ENCODE measurements at regions not wholly inside any gene's neighbourhood (a gene's known extent, or its start where the extent isn't known, plus 50 kb on each side); places are given as distances from the start of the nearest gene placed in this dataset.
A peak's percentile ranks its signal among the peaks of the same experiment; 100 is the strongest.

DNA sequence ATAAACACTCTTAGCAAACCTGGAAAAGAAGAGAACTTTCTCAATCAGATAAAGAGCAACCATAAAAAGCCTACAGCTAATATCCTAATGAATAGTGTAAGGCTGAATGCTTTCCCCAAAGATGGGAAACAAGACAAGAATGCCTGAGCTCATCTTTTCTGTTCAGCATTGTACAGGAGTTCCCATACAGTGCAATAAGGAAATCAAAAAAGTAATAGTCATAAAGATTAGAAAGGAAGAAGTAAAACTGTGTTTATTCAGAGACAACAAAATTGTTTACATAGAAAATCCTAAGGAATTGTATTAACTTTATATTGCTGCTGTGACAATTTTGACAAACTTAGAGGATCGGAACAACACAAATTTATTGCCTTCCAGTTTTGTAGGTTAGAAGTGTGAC, 330.7 kb upstream of the SLC24A2 start:
- Histone ChIP-seq H3K9ac (ENCODE audit: low read depth, low read length) (no peak overlapping the region), H3K4me3 (ENCODE audit: low read depth, low read length) (no peak overlapping the region), H3K36me3 (ENCODE audit: control insufficient read depth, insufficient read depth, low read length) (no peaks in the 10 kb centered on the region), H3K9me3 (ENCODE audit: control insufficient read depth, insufficient read depth, low read length) (peaks cover 5% of the 10 kb centered on the region; the same call in 1 of the 2 replicates), H3K4me1 (ENCODE audit: control insufficient read depth, insufficient read depth, low read length) (no peaks in the 10 kb centered on the region), H3K27me3 (ENCODE audit: control insufficient read depth, insufficient read depth, low read length) (no peaks in the 10 kb centered on the region), H3K27ac (ENCODE audit: low read depth, low read length) (no peak overlapping the region)

DNA sequence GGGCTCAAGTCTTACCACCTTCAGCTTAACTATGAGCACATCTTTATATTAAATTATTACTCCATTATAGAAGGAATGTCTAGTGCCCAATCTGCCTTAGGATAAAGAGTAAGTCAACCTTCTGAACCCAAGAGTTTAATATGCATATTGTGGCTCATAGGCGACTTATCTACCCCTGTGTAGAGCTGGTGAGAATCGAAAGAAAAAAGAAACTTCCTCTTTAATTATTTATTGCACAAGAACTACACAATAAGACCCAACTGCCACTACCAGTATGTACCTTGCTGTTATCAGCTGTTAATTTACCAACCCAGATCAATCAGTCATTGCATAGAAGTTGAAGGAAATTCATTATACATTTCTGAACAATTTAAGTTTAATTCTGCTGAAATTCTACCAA, 329.1 kb upstream of the SLC24A2 start:
- Histone ChIP-seq H3K27ac (ENCODE audit: low read depth, low read length) (no peak overlapping the region), H3K36me3 (ENCODE audit: control insufficient read depth, insufficient read depth, low read length) (no peaks in the 10 kb centered on the region), H3K27me3 (ENCODE audit: control insufficient read depth, insufficient read depth, low read length) (peaks cover 2% of the 10 kb centered on the region; the same call in 1 of the 2 replicates), H3K4me3 (ENCODE audit: low read depth, low read length) (no peak overlapping the region), H3K9ac (ENCODE audit: low read depth, low read length) (no peak overlapping the region), H3K4me1 (ENCODE audit: control insufficient read depth, insufficient read depth, low read length) (no peaks in the 10 kb centered on the region), H3K9me3 (ENCODE audit: control insufficient read depth, insufficient read depth, low read length) (peaks cover 5% of the 10 kb centered on the region; the same call in 1 of the 2 replicates)

DNA sequence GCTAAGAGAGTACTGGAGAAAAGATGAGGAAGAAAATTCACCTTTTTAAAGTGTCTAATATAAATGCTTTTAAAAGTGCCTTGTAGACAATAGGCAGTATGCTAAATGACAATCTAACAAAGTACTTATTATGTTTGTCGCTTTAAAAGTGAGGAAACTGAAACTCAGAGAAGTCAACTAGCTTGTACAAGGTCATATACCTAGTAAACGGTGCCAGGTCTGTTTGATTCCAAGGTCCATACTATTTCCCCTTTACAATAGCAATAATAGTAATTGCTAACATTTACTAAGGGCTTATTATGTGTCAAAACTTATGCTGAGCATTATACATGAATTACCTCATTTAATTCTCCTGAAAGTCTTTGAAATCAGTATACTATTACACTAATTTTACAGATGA, 328.6 kb upstream of the SLC24A2 start:
- H3K36me3 ChIP-seq (ENCODE audit: control insufficient read depth, insufficient read depth, low read length) = no peaks in the 10 kb centered on the region
- H3K4me3 ChIP-seq (ENCODE audit: low read depth, low read length) = no peak overlapping the region
- peaks cover 5% of the 10 kb centered on the region; the same call in 1 of the 2 replicates for H3K27me3 ChIP-seq (ENCODE audit: control insufficient read depth, insufficient read depth, low read length)
- H3K9ac ChIP-seq (ENCODE audit: low read depth, low read length) = no peak overlapping the region
- H3K9me3 ChIP-seq (ENCODE audit: control insufficient read depth, insufficient read depth, low read length) = peaks cover 5% of the 10 kb centered on the region; the same call in 1 of the 2 replicates
- H3K27ac ChIP-seq (ENCODE audit: low read depth, low read length) = no peak overlapping the region
- H3K4me1 ChIP-seq (ENCODE audit: control insufficient read depth, insufficient read depth, low read length) = peaks cover under 1% of the 10 kb centered on the region; the same call in 1 of the 2 replicates

DNA sequence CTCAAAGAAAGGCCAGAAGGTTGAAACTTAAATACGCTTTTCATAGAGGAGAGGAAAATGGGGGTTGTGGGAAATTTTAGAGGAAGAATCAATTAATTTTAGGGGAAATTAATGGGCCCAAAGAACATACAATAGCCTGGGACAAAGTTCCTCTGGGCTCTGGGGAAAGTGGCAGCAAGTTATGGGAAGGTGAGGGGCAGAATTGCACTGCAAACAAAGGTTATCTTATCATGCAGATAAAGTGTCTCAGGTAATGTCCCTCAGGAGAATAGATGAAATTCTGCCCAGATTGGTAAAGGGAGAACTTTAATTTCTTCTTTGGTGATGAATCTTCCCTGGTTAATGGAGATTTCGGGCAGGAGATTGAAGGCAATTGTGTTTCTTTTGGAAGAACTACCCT, 326.1 kb upstream of the SLC24A2 start:
- Histone ChIP-seq H3K4me1 (ENCODE audit: control insufficient read depth, insufficient read depth, low read length) (peaks cover 20% of the 10 kb centered on the region), H3K9me3 (ENCODE audit: control insufficient read depth, insufficient read depth, low read length) (peaks cover 5% of the 10 kb centered on the region; the same call in 1 of the 2 replicates), H3K27ac (ENCODE audit: low read depth, low read length) (no peak overlapping the region), H3K27me3 (ENCODE audit: control insufficient read depth, insufficient read depth, low read length) (peaks cover 5% of the 10 kb centered on the region; the same call in 1 of the 2 replicates), H3K36me3 (ENCODE audit: control insufficient read depth, insufficient read depth, low read length) (no peaks in the 10 kb centered on the region), H3K9ac (ENCODE audit: low read depth, low read length) (no peak overlapping the region), H3K4me3 (ENCODE audit: low read depth, low read length) (no peak overlapping the region)

DNA sequence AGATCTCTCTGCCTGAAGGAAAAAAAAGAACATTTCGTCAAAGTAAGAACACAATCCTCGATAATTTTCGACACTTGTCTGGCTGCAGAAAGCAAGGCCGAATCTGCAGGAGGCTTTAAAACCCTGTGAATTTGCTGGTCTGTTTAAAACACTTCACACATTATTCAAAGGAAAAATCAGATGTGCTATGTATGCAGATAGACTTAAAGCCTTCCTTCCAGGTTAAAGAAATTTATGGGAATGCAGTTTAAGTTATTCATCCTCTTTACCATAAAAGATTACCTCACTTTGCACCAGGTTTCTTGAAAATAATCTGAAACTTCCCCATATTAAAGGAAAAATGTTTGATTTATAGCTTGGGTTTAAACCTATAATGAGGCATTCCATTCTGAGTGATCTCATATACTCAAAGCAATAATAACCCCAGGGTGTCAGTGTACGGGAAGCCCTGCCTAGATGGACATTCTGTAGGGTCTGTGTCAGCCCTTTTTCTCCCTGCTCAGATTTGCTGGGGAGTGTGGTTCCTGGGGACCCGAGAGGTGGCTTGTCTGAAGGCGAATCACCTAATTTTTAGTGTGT, 323.5 kb upstream of the SLC24A2 start:
- H3K9ac ChIP-seq (ENCODE audit: low read depth, low read length) = no peak overlapping the region
- peaks cover 5% of the 10 kb centered on the region; the same call in 1 of the 2 replicates for H3K27me3 ChIP-seq (ENCODE audit: control insufficient read depth, insufficient read depth, low read length)
- peaks cover 5% of the 10 kb centered on the region; the same call in 1 of the 2 replicates for H3K9me3 ChIP-seq (ENCODE audit: control insufficient read depth, insufficient read depth, low read length)
- H3K4me3 ChIP-seq (ENCODE audit: low read depth, low read length) = no peak overlapping the region
- H3K27ac ChIP-seq (ENCODE audit: low read depth, low read length) = no peak overlapping the region
- no peaks in the 10 kb centered on the region for H3K36me3 ChIP-seq (ENCODE audit: control insufficient read depth, insufficient read depth, low read length)
- peaks cover 20% of the 10 kb centered on the region for H3K4me1 ChIP-seq (ENCODE audit: control insufficient read depth, insufficient read depth, low read length)

DNA sequence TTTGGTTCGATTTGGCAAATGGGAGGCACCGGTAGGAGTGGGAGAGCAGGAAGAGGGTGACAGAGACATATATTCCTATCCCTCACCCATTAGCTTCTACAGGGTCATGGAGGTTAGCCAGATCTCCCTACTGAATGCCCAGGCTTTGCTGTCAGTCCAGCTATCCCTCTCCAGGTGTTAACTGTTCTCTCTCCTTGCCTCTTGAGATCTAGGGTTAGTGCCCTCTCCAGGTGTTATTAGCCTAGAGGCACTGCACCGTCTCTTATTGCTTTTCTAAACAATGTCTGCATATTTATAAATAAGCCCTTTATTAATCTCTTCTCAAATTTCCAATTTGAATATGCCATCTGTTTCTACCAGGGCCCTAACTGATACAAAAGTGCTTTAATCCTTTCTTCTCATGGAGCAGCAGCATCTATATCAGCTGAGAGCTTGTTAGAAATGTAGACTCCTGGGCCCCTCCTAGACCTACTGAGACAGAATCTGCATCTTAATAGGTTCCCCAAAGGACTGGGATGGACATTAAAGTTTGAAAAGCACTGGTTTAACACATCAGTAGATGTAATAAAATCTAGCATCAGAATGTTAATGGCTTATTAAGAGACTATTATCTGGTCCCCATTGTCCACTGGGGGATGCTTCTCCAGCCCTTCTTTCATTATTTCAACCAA, 322.5 kb upstream of the SLC24A2 start:
- H3K4me3 ChIP-seq (ENCODE audit: low read depth, low read length) = no peak overlapping the region; the same call in 1 of the 2 replicates
- H3K27me3 ChIP-seq (ENCODE audit: control insufficient read depth, insufficient read depth, low read length) = peaks cover 5% of the 10 kb centered on the region; the same call in 1 of the 2 replicates
- H3K27ac ChIP-seq (ENCODE audit: low read depth, low read length) = peak overlapping the region; percentile 6
- H3K9me3 ChIP-seq (ENCODE audit: control insufficient read depth, insufficient read depth, low read length) = peaks cover 5% of the 10 kb centered on the region; the same call in 1 of the 2 replicates
- H3K36me3 ChIP-seq (ENCODE audit: control insufficient read depth, insufficient read depth, low read length) = no peaks in the 10 kb centered on the region
- peaks cover 20% of the 10 kb centered on the region for H3K4me1 ChIP-seq (ENCODE audit: control insufficient read depth, insufficient read depth, low read length)
- H3K9ac ChIP-seq (ENCODE audit: low read depth, low read length) = no peak overlapping the region

DNA sequence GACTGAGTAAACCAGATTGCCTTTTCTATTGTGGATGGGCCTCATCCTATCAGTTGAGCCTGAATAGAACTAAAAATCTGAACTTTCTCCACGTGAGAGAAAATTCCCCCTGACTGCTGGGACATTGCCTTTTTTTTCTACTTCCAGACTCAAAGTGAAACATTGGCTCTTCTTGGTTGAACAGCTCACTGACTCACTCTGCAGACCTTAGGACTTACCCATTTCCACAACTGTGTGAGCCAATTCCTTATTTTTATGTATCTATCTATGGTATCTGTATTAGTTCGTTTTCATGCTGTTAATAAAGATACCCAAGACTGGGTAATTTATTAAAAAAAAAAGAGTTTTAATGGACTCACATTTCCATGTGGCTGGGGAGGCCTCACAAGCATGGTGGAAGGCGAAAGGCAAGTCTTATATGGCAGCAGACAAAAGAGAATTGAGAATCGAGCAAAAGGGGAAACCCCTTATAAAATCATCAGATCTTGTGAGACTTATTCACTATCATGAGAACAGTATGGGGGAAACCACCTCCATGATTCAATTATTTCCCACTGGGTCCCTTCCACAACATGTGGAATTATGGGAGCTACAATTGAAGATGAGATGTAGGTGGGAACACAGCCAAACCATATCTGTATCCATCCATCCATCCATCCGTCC, 306.7 kb upstream of the SLC24A2 start:
- H3K36me3 ChIP-seq (ENCODE audit: control insufficient read depth, insufficient read depth, low read length) = no peaks in the 10 kb centered on the region
- H3K27ac ChIP-seq (ENCODE audit: low read depth, low read length) = no peak overlapping the region
- H3K9ac ChIP-seq (ENCODE audit: low read depth, low read length) = no peak overlapping the region
- H3K4me3 ChIP-seq (ENCODE audit: low read depth, low read length) = no peak overlapping the region
- H3K27me3 ChIP-seq (ENCODE audit: control insufficient read depth, insufficient read depth, low read length) = no peaks in the 10 kb centered on the region
- no peaks in the 10 kb centered on the region for H3K9me3 ChIP-seq (ENCODE audit: control insufficient read depth, insufficient read depth, low read length)
- no peaks in the 10 kb centered on the region for H3K4me1 ChIP-seq (ENCODE audit: control insufficient read depth, insufficient read depth, low read length)

DNA sequence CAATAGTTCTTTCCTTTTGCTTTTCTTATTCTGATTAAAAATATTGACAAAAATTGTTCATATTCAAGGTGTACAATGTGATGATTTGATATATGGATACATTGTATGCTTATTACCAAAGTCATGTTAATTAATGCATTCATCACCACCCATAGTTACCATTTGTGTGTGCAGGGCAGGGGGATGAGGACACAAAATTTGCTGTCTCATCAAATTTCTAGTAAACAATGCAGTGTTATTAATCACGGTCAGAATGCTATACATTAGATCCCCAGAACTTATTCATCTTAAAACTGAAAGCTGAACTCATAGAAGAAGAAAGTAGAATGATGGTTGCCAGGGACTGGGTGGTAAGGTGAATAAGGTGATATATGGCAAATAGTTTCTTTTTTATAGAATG, 303.7 kb upstream of the SLC24A2 start:
- H3K27me3 ChIP-seq (ENCODE audit: control insufficient read depth, insufficient read depth, low read length) = no peaks in the 10 kb centered on the region

DNA sequence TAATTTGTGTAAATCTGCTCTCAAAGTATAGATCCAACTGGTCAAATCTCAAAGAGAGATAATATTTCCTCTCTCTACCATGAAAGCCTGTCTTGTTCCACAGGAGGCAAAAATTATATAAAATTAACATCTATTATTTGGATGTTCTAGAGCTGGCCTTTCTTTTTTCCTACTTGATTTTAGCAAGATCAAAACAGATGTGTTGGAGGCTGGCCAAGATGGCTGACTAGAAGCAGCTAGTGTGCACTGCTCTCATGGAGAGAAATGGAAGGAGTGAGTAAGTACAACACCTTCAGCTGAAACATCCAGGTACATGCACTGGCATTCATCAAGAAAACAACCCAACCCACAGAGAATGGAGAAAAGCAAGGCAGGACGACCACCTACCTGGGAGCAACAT, 298.6 kb upstream of the SLC24A2 start:
- no peaks in the 10 kb centered on the region for H3K9me3 ChIP-seq (ENCODE audit: control insufficient read depth, insufficient read depth, low read length)
- no peaks in the 10 kb centered on the region for H3K27me3 ChIP-seq (ENCODE audit: control insufficient read depth, insufficient read depth, low read length)
- H3K4me1 ChIP-seq (ENCODE audit: control insufficient read depth, insufficient read depth, low read length) = no peaks in the 10 kb centered on the region
- H3K4me3 ChIP-seq (ENCODE audit: low read depth, low read length) = no peak overlapping the region
- no peaks in the 10 kb centered on the region for H3K36me3 ChIP-seq (ENCODE audit: control insufficient read depth, insufficient read depth, low read length)
- H3K9ac ChIP-seq (ENCODE audit: low read depth, low read length) = no peak overlapping the region
- no peak overlapping the region for H3K27ac ChIP-seq (ENCODE audit: low read depth, low read length)

More for the DNA sequence above, 303.7 kb upstream of the SLC24A2 start:
- H3K4me1 ChIP-seq (ENCODE audit: control insufficient read depth, insufficient read depth, low read length) = no peaks in the 10 kb centered on the region
- H3K4me3 ChIP-seq (ENCODE audit: low read depth, low read length) = no peak overlapping the region
- no peaks in the 10 kb centered on the region for H3K36me3 ChIP-seq (ENCODE audit: control insufficient read depth, insufficient read depth, low read length)
- H3K9me3 ChIP-seq (ENCODE audit: control insufficient read depth, insufficient read depth, low read length) = no peaks in the 10 kb centered on the region
- no peak overlapping the region for H3K27ac ChIP-seq (ENCODE audit: low read depth, low read length)
- no peak overlapping the region for H3K9ac ChIP-seq (ENCODE audit: low read depth, low read length)

DNA sequence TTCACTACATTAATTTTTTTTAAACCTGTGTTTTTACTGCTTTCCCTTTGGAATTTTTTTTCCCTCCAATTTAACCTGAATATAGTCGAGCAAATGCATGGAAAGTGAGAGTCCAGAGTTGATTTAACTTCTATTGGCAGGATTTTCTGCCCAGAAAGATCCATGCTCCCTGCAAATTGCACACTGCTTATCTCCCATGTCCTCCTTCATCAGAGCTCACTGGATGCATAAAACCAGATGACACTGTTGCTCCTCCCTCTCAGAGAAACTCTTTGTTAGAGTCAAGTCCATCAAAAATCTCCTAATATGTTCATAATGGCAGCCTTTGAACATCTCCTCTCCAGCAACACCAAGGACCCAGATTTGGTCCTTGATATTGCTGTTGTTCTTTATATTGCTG, 297.0 kb upstream of the SLC24A2 start:
- no peaks in the 10 kb centered on the region for H3K4me1 ChIP-seq (ENCODE audit: control insufficient read depth, insufficient read depth, low read length)
- H3K4me3 ChIP-seq (ENCODE audit: low read depth, low read length) = no peak overlapping the region
- no peaks in the 10 kb centered on the region for H3K9me3 ChIP-seq (ENCODE audit: control insufficient read depth, insufficient read depth, low read length)
- no peaks in the 10 kb centered on the region for H3K27me3 ChIP-seq (ENCODE audit: control insufficient read depth, insufficient read depth, low read length)
- no peak overlapping the region for H3K9ac ChIP-seq (ENCODE audit: low read depth, low read length)
- no peaks in the 10 kb centered on the region for H3K36me3 ChIP-seq (ENCODE audit: control insufficient read depth, insufficient read depth, low read length)
- no peak overlapping the region for H3K27ac ChIP-seq (ENCODE audit: low read depth, low read length)

DNA sequence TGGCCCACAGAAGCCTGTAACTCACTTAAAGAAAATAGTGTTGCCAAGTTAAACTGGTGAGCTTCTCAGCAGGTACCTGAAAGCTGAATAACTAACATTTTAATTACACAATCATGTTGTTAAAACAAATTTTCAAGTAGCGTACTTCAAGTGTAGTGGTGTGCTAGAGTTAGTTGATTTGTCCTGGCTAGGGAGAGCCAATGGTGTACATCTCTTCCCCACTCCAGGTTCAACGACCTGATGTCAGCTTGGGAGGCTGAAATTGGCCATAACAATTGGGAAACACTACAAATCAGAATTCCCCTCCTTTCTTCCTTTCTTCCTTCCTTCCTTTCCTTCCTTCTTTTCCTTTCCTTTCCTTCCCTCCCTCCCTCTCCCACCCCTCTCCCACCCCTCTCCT, 295.3 kb upstream of the SLC24A2 start:
- H3K9ac ChIP-seq (ENCODE audit: low read depth, low read length) = no peak overlapping the region
- no peaks in the 10 kb centered on the region for H3K27me3 ChIP-seq (ENCODE audit: control insufficient read depth, insufficient read depth, low read length)
- no peak overlapping the region for H3K4me3 ChIP-seq (ENCODE audit: low read depth, low read length)
- H3K9me3 ChIP-seq (ENCODE audit: control insufficient read depth, insufficient read depth, low read length) = no peaks in the 10 kb centered on the region
- H3K36me3 ChIP-seq (ENCODE audit: control insufficient read depth, insufficient read depth, low read length) = no peaks in the 10 kb centered on the region
- no peaks in the 10 kb centered on the region for H3K4me1 ChIP-seq (ENCODE audit: control insufficient read depth, insufficient read depth, low read length)
- H3K27ac ChIP-seq (ENCODE audit: low read depth, low read length) = no peak overlapping the region
